ENCODE measurements at regions not wholly inside any gene's neighbourhood (a gene's known extent, or its start where the extent isn't known, plus 50 kb on each side); places are given as distances from the start of the nearest gene placed in this dataset.
"Not testable (repeated sequence)": the region's sequence is repeated elsewhere in the genome, so short reads cannot be mapped to it uniquely, and the experiment has no call there.

GRCh38 chr16:21422824-21423223 lies 144.7 kb upstream of the CRYM start:
- DNase-seq (ENCODE audit: low spot score) = not testable (repeated sequence)

- DNase-seq (ENCODE audit: low spot score) = not testable (repeated sequence)
Measured at GRCh38 chr16:21404699-21405098, 126.6 kb upstream of the CRYM start.

- not testable (repeated sequence) for DNase-seq (ENCODE audit: low spot score)
Measured at GRCh38 chr16:21397866-21398265, 119.8 kb upstream of the CRYM start.

DNA sequence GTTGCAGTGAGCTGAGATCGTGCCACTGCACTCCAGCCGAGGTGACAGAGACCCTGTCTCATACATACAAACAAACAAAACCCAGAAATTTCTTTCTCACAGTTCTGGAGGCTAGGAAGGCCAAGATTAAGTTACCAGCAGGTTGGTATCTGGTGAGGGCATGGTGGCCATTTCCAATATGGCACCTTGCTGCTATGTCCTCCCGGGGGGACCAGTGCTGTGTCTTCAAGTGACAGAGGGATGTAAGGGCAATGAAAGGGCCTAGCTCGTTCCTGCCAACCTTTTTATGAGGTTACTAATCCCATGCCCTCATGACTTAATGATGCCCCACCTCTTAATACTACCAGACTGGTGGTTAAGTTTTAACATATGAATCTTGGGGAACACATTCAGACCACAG lies 118.5 kb upstream of the CRYM start:
- not testable (repeated sequence) for DNase-seq (ENCODE audit: low spot score)

DNA sequence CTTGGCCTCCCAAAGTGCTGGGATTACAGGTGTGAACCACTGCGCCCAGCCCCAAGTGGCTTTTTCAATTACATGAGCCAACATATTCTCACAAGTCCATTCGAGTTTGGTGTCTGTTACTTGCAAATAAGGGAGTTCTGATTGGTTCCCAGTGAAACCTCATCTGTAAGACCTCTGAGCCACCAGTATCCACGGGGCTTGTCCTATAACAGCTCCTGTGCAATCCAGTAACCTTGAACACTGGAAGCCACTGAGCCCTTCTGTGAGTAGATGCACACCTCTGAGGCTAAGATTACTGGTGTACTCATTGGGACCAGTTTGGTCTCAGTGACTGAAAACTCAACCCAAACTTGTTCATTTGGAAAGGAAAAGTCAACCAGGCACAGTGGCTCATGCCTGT lies 112.5 kb upstream of the CRYM start:
- not testable (repeated sequence) for DNase-seq (ENCODE audit: low spot score)

- not testable (repeated sequence) for DNase-seq (ENCODE audit: low spot score)
Measured at GRCh38 chr16:21389860-21390259, 111.8 kb upstream of the CRYM start.

DNA sequence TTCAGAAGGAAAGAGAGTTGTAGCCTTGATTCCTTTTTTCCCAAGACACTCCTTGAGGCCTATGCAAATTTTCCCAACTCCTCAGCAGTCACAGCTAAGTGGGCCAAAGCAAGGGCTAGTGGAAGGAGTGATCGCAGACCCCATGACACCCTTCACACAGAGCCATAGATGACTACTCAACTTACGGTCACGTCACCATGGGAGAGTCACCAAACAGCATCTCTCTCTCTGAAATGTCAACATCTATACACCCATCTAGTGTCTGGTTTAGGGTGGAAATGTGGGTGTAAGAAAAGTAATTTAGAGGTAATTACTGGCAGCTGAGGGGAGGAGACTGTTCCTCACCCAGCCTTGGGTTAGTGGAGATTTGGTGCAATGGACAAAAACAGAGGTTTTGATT lies 109.7 kb upstream of the CRYM start:
- not testable (repeated sequence) for DNase-seq (ENCODE audit: low spot score)

DNA sequence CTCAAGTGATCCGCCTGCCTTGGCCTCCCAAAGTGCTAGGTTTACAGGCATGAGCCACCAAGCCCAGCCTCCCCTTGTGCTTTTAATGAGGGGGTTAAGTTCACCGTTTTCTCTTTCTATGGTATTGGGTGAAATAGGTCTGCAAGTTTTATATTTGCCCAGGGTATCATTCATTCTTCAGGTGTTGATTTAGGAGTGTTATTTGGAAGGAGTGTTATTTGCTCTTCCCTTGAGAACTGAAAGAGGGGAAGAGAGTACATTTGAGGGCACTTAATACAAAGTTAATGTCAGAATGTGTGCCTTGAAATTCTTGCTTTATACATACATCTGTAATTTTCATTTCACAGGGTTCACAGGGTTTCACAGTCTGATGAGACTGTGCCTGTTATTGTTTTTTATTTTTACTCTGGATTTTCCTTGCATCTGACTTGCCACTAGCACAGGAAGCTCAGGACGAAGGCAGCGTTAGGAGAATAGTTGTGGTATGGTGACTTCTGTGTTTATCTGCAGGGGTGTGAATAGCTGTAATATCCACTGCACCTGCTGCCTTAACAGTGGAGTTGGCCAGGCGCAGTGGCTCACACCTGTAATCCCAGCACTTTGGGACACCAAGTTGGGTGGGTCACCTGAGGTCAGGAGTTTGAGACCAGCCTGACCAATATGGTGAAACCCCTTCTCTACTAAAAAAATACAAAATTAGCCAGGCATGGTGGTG lies 108.3 kb upstream of the CRYM start:
- not testable (repeated sequence) for DNase-seq (ENCODE audit: low spot score)

GRCh38 chr16:21383682-21384081 lies 105.6 kb upstream of the CRYM start:
- not testable (repeated sequence) for DNase-seq (ENCODE audit: low spot score)

DNA sequence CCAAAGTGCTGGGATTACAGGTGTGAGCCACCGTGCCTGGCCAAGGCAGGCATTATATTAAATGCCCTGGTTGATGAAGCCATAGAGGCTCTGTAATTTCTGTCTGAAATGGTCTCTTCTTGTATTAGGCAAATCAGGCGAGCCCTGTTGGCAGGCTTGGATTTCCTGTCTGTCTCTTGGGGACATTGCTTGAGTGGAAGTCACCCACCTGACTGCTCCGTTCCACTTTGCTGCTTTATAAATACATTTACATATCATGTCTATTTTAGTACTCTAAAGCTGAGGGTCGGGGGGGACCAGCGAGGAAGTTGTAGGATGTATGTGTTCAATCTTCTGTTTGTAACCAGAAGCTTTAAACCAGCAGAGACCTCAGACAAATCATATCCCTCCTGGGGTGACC lies 101.6 kb upstream of the CRYM start:
- not testable (repeated sequence) for DNase-seq (ENCODE audit: low spot score)

GRCh38 chr16:21376196-21376899 lies 98.3 kb upstream of the CRYM start:
- not testable (repeated sequence) for DNase-seq (ENCODE audit: low spot score)

GRCh38 chr16:21375334-21375733 lies 97.2 kb upstream of the CRYM start:
- not testable (repeated sequence) for DNase-seq (ENCODE audit: low spot score)

GRCh38 chr16:21373454-21373853 lies 95.4 kb upstream of the CRYM start:
- not testable (repeated sequence) for DNase-seq (ENCODE audit: low spot score)

DNA sequence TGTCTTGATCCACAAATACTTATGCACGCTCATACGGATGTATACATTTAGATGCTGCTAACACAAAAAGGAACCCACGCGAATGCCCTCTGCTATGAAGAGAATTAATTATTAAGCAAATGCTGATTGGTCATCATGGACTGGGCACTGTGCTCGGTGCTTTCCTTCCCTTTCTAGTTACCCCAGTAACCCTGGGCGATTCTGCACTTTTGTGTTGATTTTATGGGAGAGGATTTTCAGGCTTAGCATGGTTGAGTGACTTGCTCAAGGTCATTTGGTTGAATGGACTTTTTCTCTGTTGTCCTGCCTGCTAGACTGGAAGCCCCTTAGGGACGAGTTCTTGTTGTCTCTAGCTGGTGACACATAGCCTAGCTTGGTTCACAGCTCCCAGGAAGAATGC lies 94.8 kb upstream of the CRYM start:
- not testable (repeated sequence) for DNase-seq (ENCODE audit: low spot score)

- DNase-seq (ENCODE audit: low spot score) = not testable (repeated sequence)
Measured at GRCh38 chr16:21372162-21372835, 94.2 kb upstream of the CRYM start.

GRCh38 chr16:21370791-21371190 lies 92.7 kb upstream of the CRYM start:
- not testable (repeated sequence) for DNase-seq (ENCODE audit: low spot score)

- not testable (repeated sequence) for DNase-seq (ENCODE audit: low spot score)
Measured at GRCh38 chr16:21368973-21369942, 91.2 kb upstream of the CRYM start.

- not testable (repeated sequence) for DNase-seq (ENCODE audit: low spot score)
Measured at GRCh38 chr16:21367733-21368421, 89.8 kb upstream of the CRYM start.

- not testable (repeated sequence) for DNase-seq (ENCODE audit: low spot score)
Measured at GRCh38 chr16:21366998-21367397, 88.9 kb upstream of the CRYM start.

GRCh38 chr16:21365541-21365940 lies 87.5 kb upstream of the CRYM start:
- DNase-seq (ENCODE audit: low spot score) = not testable (repeated sequence)
